ENCODE measurements at regions not wholly inside any gene's neighbourhood (a gene's known extent, or its start where the extent isn't known, plus 50 kb on each side); places are given as distances from the start of the nearest gene placed in this dataset.

DNA sequence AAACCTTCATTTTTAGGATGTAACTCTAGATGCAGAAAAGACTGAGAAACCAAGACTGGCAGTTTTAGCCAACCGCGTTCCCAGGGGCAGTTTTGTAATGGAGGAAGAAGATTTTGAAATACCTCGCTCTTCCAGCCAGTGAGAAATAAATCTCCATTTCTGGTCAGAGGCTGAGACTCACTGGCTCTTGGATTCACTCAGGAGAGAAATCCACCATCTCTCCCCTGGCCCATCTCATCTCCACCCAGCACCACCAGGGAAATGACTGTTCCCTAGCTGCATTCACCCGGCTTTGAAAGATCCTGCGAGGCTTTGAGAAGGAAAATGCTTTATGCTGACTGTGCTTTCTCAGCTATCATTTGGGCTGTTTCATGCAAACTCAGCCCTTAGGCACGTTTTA is 185.2 kb downstream of the SOX9 start:
- intact Hi-C loops (cut with DNase I): no loop called here
- ATAC-seq (ENCODE audit: low FRiP score) (peak; percentile 37), DNase-seq (no peak)
- Histone ChIP-seq H3K9me3 (ENCODE audit: control insufficient read depth, low read length) (no peaks in the 10 kb centered on the region), H3K36me3 (ENCODE audit: control insufficient read depth in 1 of 2, insufficient read depth in 2 of 2, low read length in 1 of 2) (no peaks in the 10 kb centered on the region), H3K27me3 (ENCODE audit: control insufficient read depth in 1 of 2, insufficient read depth in 2 of 2, low read length in 1 of 2) (no peaks in the 10 kb centered on the region), H3K4me3 (ENCODE audit: low read length in 2 of 2) (no peak overlapping the region), H3K4me1 (ENCODE audit: control insufficient read depth in 1 of 2, insufficient read depth in 2 of 2, low read length in 2 of 2) (no peaks in the 10 kb centered on the region), H3K27ac (ENCODE audit: low read depth in 1 of 2, low read length in 2 of 2) (no peak overlapping the region)
- 37 to 53% methylated on average over 6 of the region's 6 CpGs for WGBS, 2 donors

DNA sequence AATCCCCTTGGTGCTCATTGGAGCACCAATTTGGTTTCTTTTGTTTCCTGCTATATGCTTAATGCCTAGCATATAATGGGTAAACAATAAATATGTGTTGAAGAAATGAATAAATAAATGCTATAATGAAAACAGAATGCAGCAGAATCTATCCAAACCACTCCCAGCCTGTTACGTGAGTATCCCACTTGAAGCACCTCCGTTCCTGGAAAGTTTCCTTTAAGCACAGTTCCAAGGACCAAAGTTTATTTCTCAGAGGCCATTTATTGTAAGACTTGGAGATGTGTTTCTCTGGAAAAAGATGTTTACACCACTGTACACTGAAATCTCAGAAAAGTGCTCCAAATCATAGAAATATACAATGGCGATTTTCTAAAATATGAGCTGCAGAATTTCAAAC is 187.0 kb downstream of the SOX9 start:
- Histone ChIP-seq H3K36me3 (ENCODE audit: control insufficient read depth in 1 of 2, insufficient read depth in 2 of 2, low read length in 1 of 2) (no peaks in the 10 kb centered on the region), H3K27ac (ENCODE audit: low read depth in 1 of 2, low read length in 2 of 2) (no peak overlapping the region), H3K4me3 (ENCODE audit: low read length in 2 of 2) (no peak overlapping the region), H3K4me1 (ENCODE audit: control insufficient read depth in 1 of 2, insufficient read depth in 2 of 2, low read length in 2 of 2) (no peaks in the 10 kb centered on the region), H3K9me3 (ENCODE audit: control insufficient read depth, low read length) (no peaks in the 10 kb centered on the region), H3K27me3 (ENCODE audit: control insufficient read depth in 1 of 2, insufficient read depth in 2 of 2, low read length in 1 of 2) (no peaks in the 10 kb centered on the region)
- intact Hi-C loops (cut with DNase I): no loop called here
- WGBS, 2 donors: 80 to 81% methylated on average over 3 of the region's 3 CpGs
- ATAC-seq (ENCODE audit: low FRiP score) (no peak), DNase-seq (no peak)

DNA sequence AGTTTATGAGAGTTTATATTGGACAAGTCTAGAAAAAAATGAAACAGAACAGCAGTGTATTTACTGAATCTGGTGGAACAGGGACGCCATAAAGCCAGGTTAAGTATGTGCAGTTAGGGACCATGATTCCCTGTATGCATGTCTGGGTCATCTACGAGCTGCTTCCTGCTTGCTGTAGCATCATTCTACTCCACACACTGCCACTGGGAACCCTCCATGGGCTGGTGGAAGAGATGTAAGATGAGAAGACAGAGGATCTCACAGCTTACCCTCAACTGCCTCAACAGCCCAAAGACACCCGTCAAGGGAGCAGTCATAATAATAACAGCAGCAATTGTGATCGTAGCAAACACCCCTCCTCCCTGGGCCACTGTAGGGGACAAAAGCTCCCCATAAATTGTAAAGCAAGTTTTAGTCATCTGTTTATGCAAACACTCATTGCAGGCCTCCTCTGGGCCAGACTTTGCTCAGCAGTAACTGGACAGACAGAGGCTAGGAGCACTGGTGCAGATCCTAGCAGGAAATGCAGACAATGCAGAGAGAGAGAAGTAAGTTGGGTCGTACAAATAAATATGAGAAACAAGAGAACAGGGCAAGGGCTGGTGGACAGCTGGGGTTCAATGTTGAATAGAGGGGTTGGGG is 188.0 kb downstream of the SOX9 start:
- Histone ChIP-seq H3K4me3 (ENCODE audit: low read length in 2 of 2) (no peak overlapping the region), H3K9me3 (ENCODE audit: control insufficient read depth, low read length) (no peaks in the 10 kb centered on the region), H3K27me3 (ENCODE audit: control insufficient read depth in 1 of 2, insufficient read depth in 2 of 2, low read length in 1 of 2) (no peaks in the 10 kb centered on the region), H3K27ac (ENCODE audit: low read depth in 1 of 2, low read length in 2 of 2) (no peak overlapping the region), H3K4me1 (ENCODE audit: control insufficient read depth in 1 of 2, insufficient read depth in 2 of 2, low read length in 2 of 2) (no peaks in the 10 kb centered on the region), H3K36me3 (ENCODE audit: control insufficient read depth in 1 of 2, insufficient read depth in 2 of 2, low read length in 1 of 2) (no peaks in the 10 kb centered on the region)
- intact Hi-C loops (cut with DNase I): no loop called here
- WGBS, 2 donors: 66 to 82% methylated on average over 5 of the region's 5 CpGs
- ATAC-seq (ENCODE audit: low FRiP score): no peak
- DNase-seq: no peak

DNA sequence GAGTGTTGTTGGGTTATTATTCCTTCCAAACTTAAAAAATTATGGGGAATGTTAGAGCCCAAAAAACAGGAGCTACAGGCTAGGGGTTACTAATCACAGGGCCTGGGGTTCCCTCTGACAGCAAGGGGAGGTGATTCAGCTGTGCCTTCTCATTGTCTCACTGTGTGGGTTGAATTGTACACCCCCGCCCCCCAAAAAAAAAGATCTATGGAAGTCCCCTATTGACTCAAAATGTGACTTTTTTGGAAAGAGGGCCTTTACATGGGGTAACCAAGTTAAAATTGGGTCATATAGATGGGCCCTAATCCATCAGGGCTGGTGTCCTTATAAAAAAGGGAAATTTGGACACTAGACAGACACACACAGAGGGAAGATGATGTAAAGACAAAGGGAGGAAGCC is 190.2 kb downstream of the SOX9 start:
- intact Hi-C loops (cut with DNase I): no loop called here
- Histone ChIP-seq H3K27me3 (ENCODE audit: control insufficient read depth in 1 of 2, insufficient read depth in 2 of 2, low read length in 1 of 2) (no peaks in the 10 kb centered on the region), H3K4me3 (ENCODE audit: low read length in 2 of 2) (no peak overlapping the region), H3K4me1 (ENCODE audit: control insufficient read depth in 1 of 2, insufficient read depth in 2 of 2, low read length in 2 of 2) (no peaks in the 10 kb centered on the region), H3K27ac (ENCODE audit: low read depth in 1 of 2, low read length in 2 of 2) (no peak overlapping the region), H3K9me3 (ENCODE audit: control insufficient read depth, low read length) (no peaks in the 10 kb centered on the region), H3K36me3 (ENCODE audit: control insufficient read depth in 1 of 2, insufficient read depth in 2 of 2, low read length in 1 of 2) (no peaks in the 10 kb centered on the region)
- 94 to 100% methylated on average over 1 of the region's 1 CpG for WGBS, 2 donors
- DNase-seq: no peak
- no peak for ATAC-seq (ENCODE audit: low FRiP score)

DNA sequence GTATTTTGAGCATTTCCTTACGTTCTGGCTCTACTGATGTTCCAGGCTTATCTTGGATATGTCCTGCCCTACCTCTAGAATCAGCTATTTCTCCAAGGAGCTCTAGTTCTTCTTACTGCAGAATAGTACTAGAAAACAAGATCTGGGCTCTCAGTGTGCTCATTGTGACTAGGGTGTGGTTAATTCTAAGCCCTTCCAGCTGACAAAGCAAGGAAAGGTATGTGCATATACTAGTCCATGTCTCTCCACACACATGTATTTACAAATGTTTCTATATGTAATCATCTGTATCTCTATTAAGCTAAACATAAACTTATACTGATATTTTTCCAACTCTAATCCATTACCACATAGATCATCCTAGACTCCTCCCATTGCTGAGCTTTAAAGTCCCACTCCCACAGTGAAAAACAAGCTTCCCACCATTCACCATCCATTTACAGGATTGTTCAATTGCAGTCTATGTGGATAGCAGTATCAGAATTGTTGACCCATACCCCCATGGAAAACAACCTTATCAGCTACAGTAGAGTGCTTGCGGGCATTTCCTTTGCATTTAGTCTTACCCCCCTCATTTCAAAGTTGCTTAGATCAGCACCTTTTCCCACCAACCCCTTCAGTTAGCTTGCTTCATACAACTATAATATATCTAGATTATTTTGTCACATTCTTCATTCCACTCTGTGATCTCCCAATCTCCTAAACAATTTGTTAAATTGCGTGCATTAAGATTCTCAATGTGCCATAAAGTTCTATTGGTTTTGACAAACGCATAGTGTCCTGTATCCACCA is 194.5 kb downstream of the SOX9 start:
- Histone ChIP-seq H3K27me3 (ENCODE audit: control insufficient read depth in 1 of 2, insufficient read depth in 2 of 2, low read length in 1 of 2) (no peaks in the 10 kb centered on the region), H3K27ac (ENCODE audit: low read depth in 1 of 2, low read length in 2 of 2) (no peak overlapping the region), H3K9me3 (ENCODE audit: control insufficient read depth, low read length) (no peaks in the 10 kb centered on the region), H3K36me3 (ENCODE audit: control insufficient read depth in 1 of 2, insufficient read depth in 2 of 2, low read length in 1 of 2) (no peaks in the 10 kb centered on the region), H3K4me3 (ENCODE audit: low read length in 2 of 2) (no peak overlapping the region), H3K4me1 (ENCODE audit: control insufficient read depth in 1 of 2, insufficient read depth in 2 of 2, low read length in 2 of 2) (no peaks in the 10 kb centered on the region)
- WGBS, 2 donors: 89 to 94% methylated on average over 4 of the region's 4 CpGs
- intact Hi-C loops (cut with DNase I): no loop called here
- no peak for ATAC-seq (ENCODE audit: low FRiP score)
- no peak for DNase-seq

DNA sequence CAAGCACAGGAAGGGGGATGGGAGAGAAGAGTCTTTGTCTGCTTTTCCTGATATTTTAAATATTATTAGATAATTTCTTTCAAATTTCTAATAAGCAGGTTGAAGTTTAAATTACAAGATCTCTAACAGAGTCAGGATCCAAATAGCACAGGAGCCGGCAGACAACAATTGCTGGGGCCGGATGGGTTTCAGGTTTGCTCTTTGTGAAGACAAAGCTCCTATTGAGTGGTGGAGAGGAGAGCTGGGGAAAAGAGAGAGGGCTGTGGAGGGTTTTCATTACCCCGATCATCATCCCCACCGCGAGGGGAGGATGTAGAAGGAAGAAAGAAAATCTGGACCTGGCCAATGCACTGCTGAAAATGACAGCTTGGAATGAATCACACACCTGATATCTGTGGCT is 197.3 kb downstream of the SOX9 start:
- intact Hi-C loops (cut with DNase I): no loop called here
- Histone ChIP-seq H3K9me3 (ENCODE audit: control insufficient read depth, low read length) (peaks cover 6% of the 10 kb centered on the region), H3K4me1 (ENCODE audit: control insufficient read depth in 1 of 2, insufficient read depth in 2 of 2, low read length in 2 of 2) (no peaks in the 10 kb centered on the region), H3K27ac (ENCODE audit: low read depth in 1 of 2, low read length in 2 of 2) (no peak overlapping the region), H3K36me3 (ENCODE audit: control insufficient read depth in 1 of 2, insufficient read depth in 2 of 2, low read length in 1 of 2) (no peaks in the 10 kb centered on the region), H3K27me3 (ENCODE audit: control insufficient read depth in 1 of 2, insufficient read depth in 2 of 2, low read length in 1 of 2) (peaks cover 0 to 3% of the 10 kb centered on the region in 2 donors), H3K4me3 (ENCODE audit: low read length in 2 of 2) (no peak overlapping the region)
- WGBS, 2 donors: 64 to 68% methylated on average over 5 of the region's 5 CpGs
- ATAC-seq (ENCODE audit: low FRiP score): no peak
- DNase-seq: no peak

DNA sequence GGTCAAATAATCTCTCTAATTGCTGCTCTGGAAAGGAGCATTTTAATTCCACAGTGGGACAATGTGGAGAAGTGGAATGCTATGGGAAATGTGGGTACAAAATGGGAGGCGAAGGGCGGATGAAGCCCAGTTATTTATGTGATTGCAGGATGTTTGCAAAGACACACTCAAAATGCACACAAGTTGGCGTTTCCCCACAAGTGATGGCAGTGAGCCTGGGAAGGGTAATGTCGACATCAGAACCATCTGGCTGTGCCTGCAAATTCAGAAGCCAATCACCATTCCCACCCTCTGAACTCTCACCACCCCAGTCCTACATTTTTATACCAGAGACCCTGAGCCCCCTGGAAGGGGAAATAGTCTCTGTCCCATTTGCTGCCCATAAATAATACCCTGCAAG is 201.1 kb downstream of the SOX9 start:
- DNase-seq: no peak
- intact Hi-C loops (cut with DNase I): no loop called here
- Histone ChIP-seq H3K4me1 (ENCODE audit: control insufficient read depth in 1 of 2, insufficient read depth in 2 of 2, low read length in 2 of 2) (no peaks in the 10 kb centered on the region), H3K27ac (ENCODE audit: low read depth in 1 of 2, low read length in 2 of 2) (no peak overlapping the region), H3K36me3 (ENCODE audit: control insufficient read depth in 1 of 2, insufficient read depth in 2 of 2, low read length in 1 of 2) (no peaks in the 10 kb centered on the region), H3K4me3 (ENCODE audit: low read length in 2 of 2) (no peak overlapping the region), H3K9me3 (ENCODE audit: control insufficient read depth, low read length) (peaks cover 6% of the 10 kb centered on the region), H3K27me3 (ENCODE audit: control insufficient read depth in 1 of 2, insufficient read depth in 2 of 2, low read length in 1 of 2) (peaks cover 0 to 6% of the 10 kb centered on the region in 2 donors)
- 76 to 81% methylated on average over 4 of the region's 4 CpGs for WGBS, 2 donors
- ATAC-seq (ENCODE audit: low FRiP score): no peak

DNA sequence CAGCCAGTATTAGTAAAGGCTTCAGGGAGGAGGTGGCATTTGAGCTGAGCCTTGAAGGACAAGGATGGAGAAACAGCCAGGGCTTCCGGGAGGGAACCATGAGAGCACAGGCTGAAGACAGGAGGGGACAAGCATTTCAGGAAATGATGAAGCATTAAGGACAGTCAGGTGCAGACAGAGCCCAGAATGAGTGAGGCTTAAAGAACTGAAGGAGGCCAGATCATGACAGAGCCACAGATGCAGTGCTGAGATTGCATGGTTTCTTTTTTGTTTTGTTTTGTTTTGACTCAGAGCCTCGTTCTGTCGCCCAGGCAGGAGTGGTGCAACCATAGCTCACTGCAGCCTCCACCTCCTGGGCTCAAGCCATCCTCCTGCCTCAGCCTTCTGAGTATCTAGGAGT is 211.5 kb downstream of the SOX9 start:
- Histone ChIP-seq H3K27me3 (ENCODE audit: control insufficient read depth in 1 of 2, insufficient read depth in 2 of 2, low read length in 1 of 2) (no peaks in the 10 kb centered on the region), H3K4me1 (ENCODE audit: control insufficient read depth in 1 of 2, insufficient read depth in 2 of 2, low read length in 2 of 2) (no peaks in the 10 kb centered on the region), H3K9me3 (ENCODE audit: control insufficient read depth, low read length) (no peaks in the 10 kb centered on the region), H3K4me3 (ENCODE audit: low read length in 2 of 2) (no peak overlapping the region), H3K27ac (ENCODE audit: low read depth in 1 of 2, low read length in 2 of 2) (no peak overlapping the region), H3K36me3 (ENCODE audit: control insufficient read depth in 1 of 2, insufficient read depth in 2 of 2, low read length in 1 of 2) (no peaks in the 10 kb centered on the region)
- intact Hi-C loops (cut with DNase I): no loop called here
- 78 to 88% methylated on average over 3 of the region's 3 CpGs for WGBS, 2 donors
- DNase-seq: no peak
- no peak for ATAC-seq (ENCODE audit: low FRiP score)

DNA sequence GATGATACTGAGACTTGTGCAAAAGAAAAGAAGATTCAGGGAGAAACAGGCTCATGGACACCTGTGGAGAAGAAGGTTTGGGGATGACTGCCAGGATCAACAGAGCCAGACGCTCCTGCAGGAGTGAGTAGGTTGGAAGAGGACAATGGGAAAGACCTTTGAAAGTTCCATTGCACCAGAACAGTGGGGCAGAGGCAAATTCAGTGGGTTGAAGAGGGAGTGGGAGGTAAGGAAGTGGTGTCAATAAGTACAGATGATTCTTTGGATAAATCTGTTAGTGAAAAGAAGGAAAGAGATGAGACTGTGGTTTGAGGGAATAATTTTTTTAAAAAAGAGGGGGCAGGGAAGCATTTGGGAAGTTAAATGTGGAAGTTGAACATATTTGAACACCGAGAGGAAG is 212.8 kb downstream of the SOX9 start:
- no peak for ATAC-seq (ENCODE audit: low FRiP score)
- no peaks in the 10 kb centered on the region for H3K36me3 ChIP-seq (ENCODE audit: control insufficient read depth in 1 of 2, insufficient read depth in 2 of 2, low read length in 1 of 2)
- H3K4me3 ChIP-seq (ENCODE audit: low read length in 2 of 2): no peak overlapping the region
- H3K27ac ChIP-seq (ENCODE audit: low read depth in 1 of 2, low read length in 2 of 2): no peak overlapping the region
- no peak for DNase-seq
- intact Hi-C loops (cut with DNase I): no loop called here
- no peaks in the 10 kb centered on the region for H3K27me3 ChIP-seq (ENCODE audit: control insufficient read depth in 1 of 2, insufficient read depth in 2 of 2, low read length in 1 of 2)
- no peaks in the 10 kb centered on the region for H3K9me3 ChIP-seq (ENCODE audit: control insufficient read depth, low read length)
- H3K4me1 ChIP-seq (ENCODE audit: control insufficient read depth in 1 of 2, insufficient read depth in 2 of 2, low read length in 2 of 2): peaks cover 0 to 2% of the 10 kb centered on the region in 2 donors
- 78 to 86% methylated on average over 2 of the region's 2 CpGs for WGBS, 2 donors
